Colonic mucosa (tissue), 4 donors: ENCODE measurements at regions not wholly inside any gene's neighbourhood (a gene's known extent, or its start where the extent isn't known, plus 50 kb on each side); places are given as distances from the start of the nearest gene placed in this dataset.

Experiments used
- DNase-seq: peaks from one replicate; pipeline ENCODE4 v3.0.0-alpha.2; 2020
- H3K27ac ChIP-seq: fragments of 200-600 bp; one replicate; pipeline ENCODE4 v1.8.0; 2021
- H3K27me3 ChIP-seq: fragments of 200-600 bp; one replicate; pipeline ENCODE4 v1.8.0; 2021
- H3K36me3 ChIP-seq: fragments of 200-600 bp; one replicate; pipeline ENCODE4 v1.8.0; 2021
- H3K4me1 ChIP-seq: fragments of 200-600 bp; one replicate; pipeline ENCODE4 v1.8.0; 2021; ENCODE audit warnings: mild to moderate bottlenecking
- H3K4me3 ChIP-seq: fragments of 200-600 bp; one replicate; pipeline ENCODE4 v1.8.0; 2021
- H3K9ac ChIP-seq, 2 donors: one replicate each; pipeline ENCODE4 v1.7.0; 2013; ENCODE audit warnings: control low read depth in 2 of 2, low read depth in 2 of 2, low read length in 2 of 2
- H3K9me3 ChIP-seq: fragments of 200-600 bp; one replicate; pipeline ENCODE4 v1.8.0; 2021
- intact Hi-C: fragments of 100-400 bp; cut with DNase I; formaldehyde crosslinking; loops from one replicate; pipeline ENCODE4 v1.14.1; 2022
- TF ChIP-seq, protein P1 (sequence below): fragments of 200-600 bp; IDR thresholded peaks from one replicate; pipeline ENCODE4 v1.8.0; 2022; ENCODE audit warnings: antibody characterized with exemption, mild to moderate bottlenecking
- donor health status: healthy.
- donor health status: DM: no; HTN: no; CAD: no.
- donor health status: DM: no; HTN: no; CAD: no.

DNA sequence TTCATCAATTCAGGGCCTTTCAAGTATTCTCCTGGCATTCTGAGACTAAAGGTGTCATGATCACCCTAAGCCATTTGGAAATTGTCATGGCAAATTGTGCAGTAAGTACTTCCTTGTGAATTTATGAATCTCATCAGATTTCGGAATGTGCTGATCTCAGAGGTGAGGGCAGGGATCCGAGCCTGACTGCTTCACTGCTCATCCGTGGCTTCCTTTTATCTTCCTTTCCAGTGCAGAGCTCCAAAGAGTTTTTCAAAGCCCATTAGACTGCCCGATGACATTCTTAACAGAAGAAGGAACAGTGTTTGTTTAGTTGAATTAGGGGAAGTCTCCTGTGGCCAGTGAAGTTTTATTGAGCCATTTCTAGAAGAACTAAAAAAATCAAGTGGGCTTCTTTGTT, 182.8 kb upstream of the GDNF start:
- no peak overlapping the region for H3K4me3 ChIP-seq
- intact Hi-C loops, result no loop called here
- H3K9ac ChIP-seq, result no peak overlapping the region
- H3K9me3 ChIP-seq, result no peaks in the 10 kb centered on the region
- TF ChIP-seq, protein P1, sequence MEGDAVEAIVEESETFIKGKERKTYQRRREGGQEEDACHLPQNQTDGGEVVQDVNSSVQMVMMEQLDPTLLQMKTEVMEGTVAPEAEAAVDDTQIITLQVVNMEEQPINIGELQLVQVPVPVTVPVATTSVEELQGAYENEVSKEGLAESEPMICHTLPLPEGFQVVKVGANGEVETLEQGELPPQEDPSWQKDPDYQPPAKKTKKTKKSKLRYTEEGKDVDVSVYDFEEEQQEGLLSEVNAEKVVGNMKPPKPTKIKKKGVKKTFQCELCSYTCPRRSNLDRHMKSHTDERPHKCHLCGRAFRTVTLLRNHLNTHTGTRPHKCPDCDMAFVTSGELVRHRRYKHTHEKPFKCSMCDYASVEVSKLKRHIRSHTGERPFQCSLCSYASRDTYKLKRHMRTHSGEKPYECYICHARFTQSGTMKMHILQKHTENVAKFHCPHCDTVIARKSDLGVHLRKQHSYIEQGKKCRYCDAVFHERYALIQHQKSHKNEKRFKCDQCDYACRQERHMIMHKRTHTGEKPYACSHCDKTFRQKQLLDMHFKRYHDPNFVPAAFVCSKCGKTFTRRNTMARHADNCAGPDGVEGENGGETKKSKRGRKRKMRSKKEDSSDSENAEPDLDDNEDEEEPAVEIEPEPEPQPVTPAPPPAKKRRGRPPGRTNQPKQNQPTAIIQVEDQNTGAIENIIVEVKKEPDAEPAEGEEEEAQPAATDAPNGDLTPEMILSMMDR, result no peak
- DNase-seq, result no peak
- H3K36me3 ChIP-seq, result no peaks in the 10 kb centered on the region
- no peaks in the 10 kb centered on the region for H3K4me1 ChIP-seq
- H3K27me3 ChIP-seq, result no peaks in the 10 kb centered on the region
- no peak overlapping the region for H3K27ac ChIP-seq

DNA sequence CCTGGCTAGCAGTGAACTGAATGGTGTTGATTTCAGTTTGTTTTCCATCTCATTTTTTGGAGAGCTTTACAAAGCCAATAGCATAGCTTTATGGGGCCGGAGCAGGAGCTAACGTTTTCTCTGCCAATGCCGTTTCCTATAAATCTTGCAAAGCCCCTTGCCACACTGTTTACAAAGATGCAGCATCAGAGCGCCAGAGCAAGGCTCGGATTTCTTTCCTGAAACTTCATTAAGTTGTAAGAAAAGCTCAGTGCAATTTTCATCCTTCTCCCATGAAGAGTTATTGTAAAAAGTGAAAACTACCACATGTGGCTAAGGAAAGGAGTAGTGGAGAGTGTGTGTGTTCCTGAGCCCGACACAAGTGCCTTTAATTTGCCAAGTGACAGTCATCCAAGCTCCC, 178.2 kb upstream of the GDNF start:
- no peak for DNase-seq
- Histone ChIP-seq H3K36me3 (no peaks in the 10 kb centered on the region), H3K9ac (no peak overlapping the region), H3K4me3 (no peak overlapping the region), H3K4me1 (no peaks in the 10 kb centered on the region), H3K27me3 (no peaks in the 10 kb centered on the region), H3K9me3 (no peaks in the 10 kb centered on the region), H3K27ac (no peak overlapping the region)
- intact Hi-C loops, result no loop called here
- TF ChIP-seq, protein P1, result no peak

DNA sequence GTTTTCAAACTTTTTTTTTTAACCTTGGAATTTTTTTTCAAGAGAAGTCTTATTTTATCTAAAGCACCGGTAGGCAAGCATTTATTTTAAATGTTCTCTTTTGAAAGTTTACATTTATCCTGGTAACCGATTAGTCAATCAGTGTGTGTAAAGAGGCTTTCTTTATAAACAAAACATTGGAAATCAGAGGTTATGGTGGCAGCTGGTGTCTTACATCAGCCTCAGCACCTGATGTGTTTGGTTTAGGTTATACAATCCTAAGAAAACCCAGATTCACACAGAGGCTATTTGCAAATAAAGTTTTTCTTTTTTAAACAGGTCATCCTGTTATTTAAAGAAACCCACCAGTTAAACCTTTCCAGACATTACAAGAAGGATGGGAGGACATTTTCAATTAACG, 173.3 kb upstream of the GDNF start:
- Histone ChIP-seq H3K9me3 (no peaks in the 10 kb centered on the region), H3K4me3 (no peak overlapping the region), H3K27ac (no peak overlapping the region), H3K9ac (no peak overlapping the region), H3K36me3 (no peaks in the 10 kb centered on the region), H3K27me3 (no peaks in the 10 kb centered on the region), H3K4me1 (no peaks in the 10 kb centered on the region)
- intact Hi-C loops, result no loop called here
- TF ChIP-seq, protein P1, result no peak
- no peak for DNase-seq

DNA sequence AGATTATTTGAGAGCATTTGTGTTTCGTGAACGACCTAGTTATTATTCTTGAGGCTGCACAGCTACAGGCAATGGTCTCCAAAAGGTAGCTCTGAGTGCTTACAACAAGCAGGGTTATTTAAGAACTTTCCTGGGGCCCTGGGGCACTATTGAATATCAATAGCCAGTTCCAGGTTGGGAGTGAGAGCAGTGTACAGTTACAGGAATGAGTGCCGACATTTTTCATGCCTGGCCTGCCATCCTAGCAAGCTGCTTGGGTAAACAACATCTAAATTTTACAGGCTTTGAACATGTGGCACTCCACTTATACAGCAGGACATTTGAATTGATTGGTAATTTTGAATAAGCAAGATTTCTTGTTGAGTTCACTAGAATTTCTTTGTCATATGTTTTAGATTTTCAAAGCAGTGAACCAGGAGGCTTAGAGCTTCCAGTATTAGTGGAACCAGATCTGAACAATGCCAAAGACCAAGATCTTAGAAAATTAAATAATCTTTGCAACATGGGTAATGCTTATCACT, 171.9 kb upstream of the GDNF start:
- Histone ChIP-seq H3K4me3 (no peak overlapping the region), H3K9me3 (no peaks in the 10 kb centered on the region), H3K4me1 (no peaks in the 10 kb centered on the region), H3K9ac (no peak overlapping the region), H3K27me3 (no peaks in the 10 kb centered on the region), H3K36me3 (no peaks in the 10 kb centered on the region), H3K27ac (no peak overlapping the region)
- no peak for DNase-seq
- intact Hi-C loops, result no loop called here
- TF ChIP-seq, protein P1, result no peak

DNA sequence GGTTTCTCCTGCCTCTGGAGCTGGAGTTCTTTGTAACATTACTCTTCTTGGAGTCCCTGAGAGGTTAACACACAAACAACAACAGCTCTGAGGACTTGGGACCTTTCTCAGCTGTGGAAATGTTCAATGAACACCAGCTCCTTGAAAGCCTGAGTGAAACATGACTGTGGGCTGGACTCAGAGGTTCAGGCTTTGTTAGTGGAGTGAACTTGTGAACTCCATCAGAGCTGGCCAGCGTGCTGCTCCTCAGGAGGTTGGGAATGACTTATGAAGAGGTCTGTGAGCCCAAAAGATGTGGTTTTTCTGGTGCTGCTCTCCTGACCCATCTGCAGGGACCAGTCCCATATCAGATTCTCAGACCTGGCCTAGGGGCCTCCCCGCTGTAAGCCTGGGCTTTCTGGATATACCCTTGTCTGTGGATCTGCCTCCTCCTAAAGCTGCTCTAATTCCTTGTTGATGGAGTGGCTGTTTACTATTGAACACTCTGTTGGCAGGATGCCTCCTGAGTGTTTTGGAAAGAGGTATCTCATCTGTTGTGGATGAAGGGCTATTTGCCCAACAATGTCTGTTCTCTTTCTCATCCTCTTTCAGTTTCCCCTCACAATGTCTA, 170.0 kb upstream of the GDNF start:
- TF ChIP-seq, protein P1, result no peak

More for the DNA sequence above, 170.0 kb upstream of the GDNF start:
- no peak overlapping the region for H3K4me3 ChIP-seq
- no peaks in the 10 kb centered on the region for H3K36me3 ChIP-seq
- no peaks in the 10 kb centered on the region for H3K9me3 ChIP-seq
- no peaks in the 10 kb centered on the region for H3K4me1 ChIP-seq
- no peaks in the 10 kb centered on the region for H3K27me3 ChIP-seq
- intact Hi-C loops, result no loop called here
- DNase-seq, result no peak
- H3K9ac ChIP-seq, result no peak overlapping the region
- no peak overlapping the region for H3K27ac ChIP-seq
